Left forelimb (tissue), 1 donor: ENCODE measurements at regions not wholly inside any gene's neighbourhood (a gene's known extent, or its start where the extent isn't known, plus 50 kb on each side); places are given as distances from the start of the nearest gene placed in this dataset.

ENCODE experiments used
- DNase-seq: peaks from one replicate; pipeline ENCODE4 v3.0.0-alpha.2; 2018; ENCODE audit warnings: low spot score

DNA sequence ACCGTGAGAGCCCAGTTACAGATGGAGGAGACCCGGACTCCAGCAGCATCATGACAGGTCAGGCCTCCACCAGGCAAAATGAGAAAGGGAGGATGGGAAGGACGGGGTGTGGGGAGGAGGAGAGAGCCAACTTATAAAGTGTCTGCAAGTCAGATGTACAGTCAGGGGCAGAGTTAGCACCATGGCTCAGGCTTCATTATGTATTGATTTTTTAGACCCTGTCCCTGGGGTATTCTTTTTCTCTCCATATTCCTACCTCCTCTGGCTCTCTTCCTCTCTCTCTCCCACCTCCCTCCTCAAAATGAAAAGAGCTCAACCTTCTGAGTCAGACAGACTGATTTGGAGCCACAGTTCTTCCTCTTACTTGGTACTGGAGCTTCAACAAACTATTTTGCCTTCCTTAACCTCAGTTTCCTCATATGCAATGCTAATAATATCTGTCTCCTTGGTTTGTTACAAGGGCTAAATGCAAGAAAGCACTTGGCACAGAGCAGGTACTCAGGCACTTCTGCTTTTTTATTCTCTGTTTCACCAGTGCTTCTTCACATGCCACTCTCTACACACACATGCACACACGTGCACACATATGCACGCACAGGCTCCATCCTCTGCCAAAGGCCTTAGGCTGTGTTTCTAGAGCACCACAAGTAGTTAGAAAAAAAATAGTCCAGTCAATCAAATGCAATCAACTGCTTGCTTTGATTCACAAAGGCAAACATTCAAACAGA lies 92.3 kb upstream of the PKDCC start:
- DNase-seq, result peak; percentile 14

DNA sequence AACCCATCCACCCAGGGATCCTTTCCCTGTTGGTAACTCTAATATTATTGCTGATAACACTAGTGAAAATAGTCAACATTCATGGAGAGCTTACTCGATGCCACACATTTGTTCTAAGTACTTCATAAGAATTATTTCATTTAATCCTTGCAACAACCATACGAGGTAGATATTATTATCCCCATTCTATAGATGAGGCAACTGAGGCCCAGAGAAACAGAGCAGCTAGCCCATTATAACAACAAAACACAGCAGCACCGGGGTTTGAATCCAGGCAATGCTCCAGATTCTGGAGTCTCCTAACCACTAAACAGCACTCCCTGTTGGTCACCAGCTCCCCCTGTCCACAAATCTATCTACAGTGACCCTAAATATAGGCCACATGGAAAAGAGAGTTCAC lies 90.4 kb upstream of the PKDCC start:
- DNase-seq, result no peak

DNA sequence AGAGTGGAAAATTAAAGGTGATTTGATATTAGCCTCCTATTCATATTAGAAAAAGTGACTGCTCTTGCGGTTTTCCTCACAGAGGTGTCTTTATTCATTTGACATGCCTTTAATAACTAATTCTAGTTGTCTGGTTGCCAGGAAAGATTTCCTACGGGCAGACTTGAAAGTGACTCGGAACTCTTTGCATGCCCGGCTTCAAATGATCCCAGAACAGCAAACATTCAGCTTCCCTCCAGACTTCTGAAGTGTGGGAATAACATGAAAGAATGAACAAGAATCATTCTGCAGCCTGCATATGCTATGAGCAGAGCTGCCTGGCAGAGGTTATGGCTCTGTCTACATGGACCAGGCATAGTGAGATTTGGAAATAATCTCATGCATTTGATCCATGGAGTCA lies 89.6 kb upstream of the PKDCC start:
- DNase-seq, result peak; percentile 6

DNA sequence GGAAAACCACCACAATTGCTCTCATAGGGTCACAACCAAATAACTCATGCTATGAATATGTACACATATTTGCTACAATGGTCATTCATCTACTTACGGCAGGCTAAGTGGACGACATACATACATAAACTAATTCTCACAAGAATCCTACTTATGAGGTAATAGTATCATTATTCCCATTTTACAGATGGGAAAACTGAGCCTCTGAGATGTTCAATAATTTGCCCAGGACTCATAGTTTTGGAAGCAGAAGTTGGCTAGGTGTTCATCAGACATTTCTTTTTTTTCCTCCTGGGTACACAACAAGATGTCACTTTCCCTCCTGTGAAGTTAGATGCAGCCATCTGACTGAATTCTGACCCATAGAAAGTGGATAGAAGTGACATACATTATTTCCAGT lies 89.0 kb upstream of the PKDCC start:
- DNase-seq, result no peak

GRCh38 chr2:41959760-41960159 lies 88.1 kb upstream of the PKDCC start:
- no peak for DNase-seq

- no peak for DNase-seq
These were observed 84.7 kb upstream of the PKDCC start for GRCh38 chr2:41962922-41963622.

DNA sequence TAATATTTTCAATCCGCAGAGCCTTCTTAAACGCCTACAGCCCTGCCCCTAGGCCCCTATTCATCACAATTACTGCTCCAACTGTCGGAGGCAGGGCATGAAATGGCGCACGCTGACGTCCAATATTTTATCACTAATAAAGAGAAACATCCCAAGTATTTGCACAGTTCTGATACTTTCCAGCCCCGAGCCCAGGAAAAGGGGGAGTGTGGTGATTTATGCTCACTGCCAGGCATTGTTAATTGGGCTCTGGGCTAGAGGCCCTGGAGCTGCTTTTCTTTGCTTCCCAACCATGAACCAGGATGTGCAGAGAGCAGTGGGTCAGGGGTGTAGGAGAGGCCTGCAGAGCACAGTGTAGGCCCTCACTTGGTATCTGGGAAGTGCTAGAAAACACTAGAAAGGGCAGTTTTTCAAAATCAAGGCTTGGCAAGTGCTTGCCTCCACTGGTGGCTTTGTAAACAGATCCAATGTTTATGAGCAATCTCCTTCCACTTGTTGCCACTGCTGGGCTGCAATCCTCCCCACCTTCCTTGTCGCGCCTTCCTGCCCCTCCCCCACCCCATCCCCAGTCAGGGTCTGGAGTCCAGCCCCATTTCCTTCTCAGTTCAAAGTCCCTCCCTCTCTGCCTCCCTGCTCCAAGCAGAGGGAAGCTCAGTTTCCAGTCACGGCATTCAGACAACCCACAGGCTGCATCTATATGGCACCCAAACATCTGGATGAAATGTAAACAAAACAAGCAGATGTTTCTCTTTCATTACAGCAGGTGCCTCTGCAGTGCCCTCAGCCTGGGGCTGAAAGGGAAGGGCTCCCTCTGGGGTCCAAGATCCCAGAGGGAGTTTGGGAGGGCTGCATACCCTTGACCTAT lies 83.9 kb upstream of the PKDCC start:
- DNase-seq, result peak; percentile 70

- DNase-seq, result peak; percentile 59
These were observed 82.5 kb upstream of the PKDCC start for GRCh38 chr2:41965173-41965908.

DNA sequence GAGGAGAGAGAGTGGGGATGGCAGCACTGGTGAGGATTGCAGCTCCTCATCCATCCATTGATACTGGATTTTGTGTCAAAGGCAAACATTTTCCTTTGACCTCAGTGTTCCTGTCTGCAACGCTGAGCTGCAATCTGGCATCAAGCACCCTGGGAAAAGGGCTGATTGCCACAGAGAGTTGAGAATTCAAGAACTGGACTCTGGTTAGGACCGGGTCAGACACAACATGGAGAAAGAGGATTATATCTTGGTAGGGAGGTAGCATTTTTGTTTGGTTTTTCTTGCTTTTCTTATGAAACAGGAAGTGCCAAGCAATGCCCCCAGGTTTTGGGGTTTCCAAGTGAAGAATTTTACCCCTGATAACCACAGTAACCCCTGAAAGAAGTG lies 81.9 kb upstream of the PKDCC start:
- DNase-seq, result no peak

- DNase-seq, result peak; percentile 82
These were observed 81.4 kb upstream of the PKDCC start for GRCh38 chr2:41966431-41966893.

DNA sequence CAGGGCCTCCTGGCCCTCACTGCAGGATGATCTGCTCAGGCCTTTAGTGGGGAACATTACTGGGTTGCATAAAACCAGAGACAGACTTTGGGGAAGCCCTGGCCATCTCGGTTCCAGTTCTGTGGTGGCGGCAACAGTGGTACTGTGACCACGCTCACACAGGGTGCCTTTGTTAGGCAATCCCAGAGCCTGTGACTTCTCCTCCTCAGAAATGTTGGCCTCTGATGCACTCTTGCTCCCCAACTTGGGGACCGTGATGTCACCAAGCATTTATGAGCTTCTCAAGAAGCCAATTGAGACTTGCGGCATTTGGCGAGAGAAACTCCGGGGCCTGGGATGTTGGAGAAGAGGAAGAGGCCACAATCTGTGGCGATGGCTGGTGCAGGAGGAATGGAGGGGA lies 80.9 kb upstream of the PKDCC start:
- DNase-seq, result peak; percentile 67

DNA sequence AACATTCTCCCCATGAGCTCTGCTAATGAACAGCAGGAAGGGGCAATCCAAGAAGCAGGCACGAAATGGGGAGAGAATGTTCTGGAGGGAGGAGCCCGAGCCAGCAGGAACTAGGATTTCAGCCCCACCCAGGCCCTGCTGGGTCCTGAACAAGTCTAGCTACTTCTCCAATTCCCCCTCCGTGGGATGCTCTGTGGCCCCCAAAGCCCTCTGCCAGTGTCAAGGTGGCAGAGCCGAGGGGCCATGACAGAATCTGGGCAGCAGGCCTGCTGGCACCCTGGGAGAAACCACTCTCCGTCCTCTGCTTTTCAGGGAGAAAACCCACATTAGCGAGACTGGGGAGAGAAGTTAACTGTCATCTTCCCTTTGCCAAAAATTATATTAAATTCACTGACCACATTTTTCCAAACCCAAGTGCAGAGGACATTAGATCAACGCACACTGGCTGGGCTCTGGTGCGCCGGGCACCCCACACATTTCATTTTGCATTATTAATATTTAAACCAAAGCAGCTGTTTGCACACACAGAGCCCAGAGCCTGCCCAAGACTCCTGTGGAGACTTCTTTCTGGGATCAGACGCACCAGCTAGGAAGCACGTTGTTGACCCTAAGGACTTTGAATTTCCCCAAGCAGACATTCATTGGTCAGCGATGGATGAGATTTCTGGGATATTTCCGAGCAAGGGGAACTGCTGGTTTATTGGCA lies 80.2 kb upstream of the PKDCC start:
- DNase-seq, result peak; percentile 77

- no peak for DNase-seq
These were observed 79.6 kb upstream of the PKDCC start for GRCh38 chr2:41968182-41968578.

DNA sequence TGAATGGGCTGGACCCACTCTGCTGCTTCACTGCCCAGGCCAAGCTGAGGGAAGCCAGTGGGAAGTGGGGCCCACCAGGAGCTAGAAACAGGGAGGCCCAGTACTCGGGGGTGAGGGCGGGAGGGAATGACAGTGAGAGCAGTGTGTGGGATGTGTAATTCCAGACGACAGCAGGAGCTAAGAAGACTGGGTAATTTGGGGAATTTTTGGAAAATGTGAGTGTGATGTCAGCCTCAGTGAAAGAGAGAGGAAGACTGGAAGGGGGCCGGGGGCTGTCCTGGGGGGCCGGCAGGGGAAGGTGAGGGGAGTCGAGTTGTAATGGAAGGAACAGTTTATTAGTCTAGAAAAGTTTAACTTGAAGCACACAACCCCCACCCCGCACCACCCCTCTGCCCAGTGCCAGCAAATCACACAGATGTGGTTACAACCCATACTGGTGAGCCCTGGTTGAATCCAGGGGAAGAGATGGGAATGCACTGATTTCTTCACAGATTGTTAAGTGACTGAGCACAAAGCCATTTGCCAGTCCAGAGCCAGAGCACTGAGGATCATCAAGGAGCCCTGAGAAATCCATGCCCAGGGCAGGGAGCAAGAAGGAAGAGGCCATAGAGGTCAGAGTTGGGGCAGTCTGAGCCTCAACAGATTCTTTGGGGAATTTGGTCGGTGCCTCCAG lies 76.7 kb upstream of the PKDCC start:
- DNase-seq, result peak; percentile 63

GRCh38 chr2:41972179-41972578 lies 75.6 kb upstream of the PKDCC start:
- peak; percentile 31 for DNase-seq

GRCh38 chr2:41972819-41973218 lies 75.0 kb upstream of the PKDCC start:
- DNase-seq, result peak; percentile 18

GRCh38 chr2:41973871-41974270 lies 74.0 kb upstream of the PKDCC start:
- peak; percentile 12 for DNase-seq

GRCh38 chr2:41981417-41981816 lies 66.4 kb upstream of the PKDCC start:
- no peak for DNase-seq

- peak; percentile 53 for DNase-seq
These were observed 62.2 kb upstream of the PKDCC start for GRCh38 chr2:41985573-41986095.

GRCh38 chr2:41989501-41990180 lies 58.2 kb upstream of the PKDCC start:
- peak; percentile 28 for DNase-seq
